Fibroblast of mammary gland (primary cell): ENCODE measurements at regions not wholly inside any gene's neighbourhood (a gene's known extent, or its start where the extent isn't known, plus 50 kb on each side); places are given as distances from the start of the nearest gene placed in this dataset.

Experiments
- DNase-seq: peaks from one replicate; pipeline ENCODE4 v3.0.0-alpha.2; 2010; ENCODE audit warnings: low read depth
- H3K4me3 ChIP-seq: 2 replicates; pipeline ENCODE4 v1.5.1; 2011; ENCODE audit warnings: low read depth, mild to moderate bottlenecking, low read length, moderate library complexity; ENCODE audit not compliant: control insufficient read depth
- TF ChIP-seq, protein P1 (sequence below): conservative IDR thresholded peaks from 2 replicates; pipeline ENCODE4 v1.5.1; 2011; ENCODE audit warnings: low read depth, low read length, inconsistent platforms; ENCODE audit not compliant: control insufficient read depth, insufficient read depth

DNA sequence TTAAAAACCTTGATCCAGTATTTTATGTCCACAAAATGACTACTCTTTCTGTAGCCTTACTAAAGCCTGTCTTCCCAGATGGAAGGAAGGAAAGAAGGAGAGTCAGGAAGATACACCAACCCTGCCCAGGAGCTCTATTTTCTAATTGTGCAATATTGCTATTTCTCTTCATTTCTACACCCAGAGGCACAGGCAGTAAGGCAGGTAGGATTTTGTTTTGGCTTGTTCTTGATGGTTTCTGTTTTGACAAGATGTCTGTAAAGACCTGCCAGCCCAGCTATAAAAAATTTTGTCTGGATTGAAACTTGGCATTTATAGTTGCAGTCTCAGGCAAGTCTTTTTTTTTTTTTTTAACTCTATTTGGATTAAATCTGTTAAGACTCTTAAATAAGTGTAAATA, 587.5 kb upstream of the ARID1B start:
- H3K4me3 ChIP-seq = no peak overlapping the region
- DNase-seq = no peak
- TF ChIP-seq, protein P1, sequence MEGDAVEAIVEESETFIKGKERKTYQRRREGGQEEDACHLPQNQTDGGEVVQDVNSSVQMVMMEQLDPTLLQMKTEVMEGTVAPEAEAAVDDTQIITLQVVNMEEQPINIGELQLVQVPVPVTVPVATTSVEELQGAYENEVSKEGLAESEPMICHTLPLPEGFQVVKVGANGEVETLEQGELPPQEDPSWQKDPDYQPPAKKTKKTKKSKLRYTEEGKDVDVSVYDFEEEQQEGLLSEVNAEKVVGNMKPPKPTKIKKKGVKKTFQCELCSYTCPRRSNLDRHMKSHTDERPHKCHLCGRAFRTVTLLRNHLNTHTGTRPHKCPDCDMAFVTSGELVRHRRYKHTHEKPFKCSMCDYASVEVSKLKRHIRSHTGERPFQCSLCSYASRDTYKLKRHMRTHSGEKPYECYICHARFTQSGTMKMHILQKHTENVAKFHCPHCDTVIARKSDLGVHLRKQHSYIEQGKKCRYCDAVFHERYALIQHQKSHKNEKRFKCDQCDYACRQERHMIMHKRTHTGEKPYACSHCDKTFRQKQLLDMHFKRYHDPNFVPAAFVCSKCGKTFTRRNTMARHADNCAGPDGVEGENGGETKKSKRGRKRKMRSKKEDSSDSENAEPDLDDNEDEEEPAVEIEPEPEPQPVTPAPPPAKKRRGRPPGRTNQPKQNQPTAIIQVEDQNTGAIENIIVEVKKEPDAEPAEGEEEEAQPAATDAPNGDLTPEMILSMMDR = no peak

DNA sequence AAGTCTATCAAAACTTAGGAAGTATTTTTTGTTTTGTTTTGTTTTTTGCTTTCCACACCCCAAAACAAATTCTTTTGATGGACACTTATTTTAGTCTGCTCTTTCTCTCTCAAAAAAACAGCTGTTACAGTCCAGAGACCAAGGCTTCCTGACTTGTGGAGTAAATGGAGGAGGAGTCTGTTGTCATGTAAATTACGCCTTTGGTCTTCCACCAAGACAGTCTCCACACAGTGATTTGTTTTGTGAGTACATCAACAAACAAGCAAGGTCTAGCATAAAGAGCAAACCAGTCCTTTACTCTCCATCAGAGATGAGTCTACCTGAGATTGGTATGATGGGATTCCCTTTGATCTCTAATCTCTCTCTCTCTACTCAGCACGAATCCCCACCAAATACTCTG, 588.0 kb upstream of the ARID1B start:
- DNase-seq = no peak
- H3K4me3 ChIP-seq = no peak overlapping the region
- TF ChIP-seq, protein P1 = no peak

DNA sequence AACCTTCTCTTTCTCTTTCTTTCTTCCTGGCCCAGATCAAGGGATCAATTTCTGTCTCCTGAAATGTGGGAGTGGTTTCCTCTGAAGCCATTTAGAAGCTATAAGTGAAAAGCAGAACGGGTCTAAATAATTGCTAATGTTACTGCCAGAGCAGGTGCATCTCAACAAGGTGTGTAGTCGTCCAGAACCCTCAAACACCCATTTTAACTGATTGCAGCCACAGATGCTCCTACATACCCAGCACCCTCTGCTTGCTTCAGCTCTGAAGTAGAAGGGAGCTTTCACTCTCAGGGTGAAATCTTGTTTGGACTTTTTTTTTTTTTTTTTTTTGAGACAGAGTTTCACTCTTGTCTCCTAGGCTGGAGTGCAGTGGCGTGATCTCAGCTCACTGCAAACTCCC, 592.1 kb upstream of the ARID1B start:
- DNase-seq = no peak
- TF ChIP-seq, protein P1 = no peak

DNA sequence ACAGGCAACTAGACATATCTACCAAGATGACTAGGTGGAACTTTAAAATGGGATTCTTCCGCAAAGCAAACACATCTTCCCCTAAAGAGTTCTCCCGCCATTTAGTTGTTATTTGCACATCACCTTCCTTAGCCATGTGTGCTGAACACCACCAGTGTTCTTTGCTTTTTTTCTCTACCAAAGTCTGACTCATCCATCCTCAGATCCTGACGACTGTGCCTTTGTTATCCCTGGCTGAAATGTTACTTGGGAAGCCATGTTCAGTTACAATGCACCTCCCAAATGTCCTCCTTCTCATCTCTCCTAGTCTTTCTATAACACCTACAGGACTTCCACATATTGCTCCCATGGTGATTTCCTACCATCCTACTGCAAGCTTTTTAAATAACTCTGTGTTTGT, 593.5 kb upstream of the ARID1B start:
- no peak overlapping the region for H3K4me3 ChIP-seq
- TF ChIP-seq, protein P1 = no peak
- DNase-seq = no peak

More for the DNA sequence above, 592.1 kb upstream of the ARID1B start:
- H3K4me3 ChIP-seq = no peak overlapping the region

DNA sequence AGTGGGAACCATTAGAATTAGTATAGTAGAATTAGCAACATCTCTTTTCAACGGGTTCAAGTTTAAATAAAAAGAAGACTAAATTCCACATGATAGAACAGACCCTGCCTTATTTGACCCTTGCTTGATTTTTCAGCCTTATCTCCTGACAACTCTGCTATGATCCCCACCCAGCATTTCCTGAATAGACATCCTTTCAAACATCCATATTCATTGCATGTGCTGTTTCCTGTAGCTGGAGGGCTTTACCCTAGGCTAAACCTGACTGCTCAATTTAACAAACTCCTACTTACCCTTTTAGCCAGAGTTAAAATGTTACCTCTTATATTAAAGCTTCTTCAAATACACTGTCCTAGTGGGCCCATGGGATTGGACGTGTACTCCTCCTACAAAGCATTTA, 594.8 kb upstream of the ARID1B start:
- no peak overlapping the region for H3K4me3 ChIP-seq
- DNase-seq = no peak
- TF ChIP-seq, protein P1 = no peak

DNA sequence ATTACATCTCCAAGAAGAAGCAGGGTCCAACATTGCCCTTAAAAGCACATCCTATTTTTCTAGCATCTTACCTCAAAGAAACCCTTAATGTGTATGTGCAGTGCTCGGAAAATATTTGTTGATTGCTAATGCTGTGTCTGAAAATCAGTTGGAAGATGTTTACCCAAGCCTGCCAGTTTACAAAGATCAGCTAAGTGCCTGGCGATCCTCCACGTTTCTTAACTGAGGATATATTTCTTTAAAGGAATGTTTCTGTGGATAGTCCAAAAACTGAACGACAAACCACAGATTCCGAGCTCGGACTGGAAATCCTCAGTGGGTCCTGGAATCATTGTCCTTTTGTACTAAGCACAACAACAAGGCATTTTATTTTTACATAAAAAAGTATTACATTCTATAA, 595.7 kb upstream of the ARID1B start:
- DNase-seq = no peak
- TF ChIP-seq, protein P1 = no peak
- no peak overlapping the region for H3K4me3 ChIP-seq

DNA sequence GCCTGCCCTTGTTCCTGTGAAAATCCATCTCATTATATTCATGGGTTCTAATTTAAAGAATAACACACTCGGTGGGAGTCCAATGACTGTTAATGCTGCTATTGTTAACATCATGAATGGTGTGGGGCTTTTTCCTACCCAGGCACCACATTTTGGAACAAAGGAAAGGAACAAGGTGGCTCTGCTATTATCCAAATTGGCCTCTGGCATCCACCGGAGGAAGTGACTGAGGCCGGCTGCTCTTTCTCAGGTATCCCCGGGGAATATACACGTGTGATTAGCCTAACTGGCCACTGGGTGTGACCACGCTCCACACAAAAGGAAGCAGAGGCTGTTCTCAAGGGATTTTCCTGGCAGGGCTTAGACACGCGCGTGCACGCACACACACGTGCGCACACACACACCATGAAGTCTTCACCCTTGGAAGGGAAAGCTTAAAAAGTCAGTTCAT, 601.2 kb upstream of the ARID1B start:
- no peak for DNase-seq
- no peak overlapping the region for H3K4me3 ChIP-seq
- TF ChIP-seq, protein P1 = no peak
